ENCODE measurements at regions not wholly inside any gene's neighbourhood (a gene's known extent, or its start where the extent isn't known, plus 50 kb on each side); places are given as distances from the start of the nearest gene placed in this dataset.

DNA sequence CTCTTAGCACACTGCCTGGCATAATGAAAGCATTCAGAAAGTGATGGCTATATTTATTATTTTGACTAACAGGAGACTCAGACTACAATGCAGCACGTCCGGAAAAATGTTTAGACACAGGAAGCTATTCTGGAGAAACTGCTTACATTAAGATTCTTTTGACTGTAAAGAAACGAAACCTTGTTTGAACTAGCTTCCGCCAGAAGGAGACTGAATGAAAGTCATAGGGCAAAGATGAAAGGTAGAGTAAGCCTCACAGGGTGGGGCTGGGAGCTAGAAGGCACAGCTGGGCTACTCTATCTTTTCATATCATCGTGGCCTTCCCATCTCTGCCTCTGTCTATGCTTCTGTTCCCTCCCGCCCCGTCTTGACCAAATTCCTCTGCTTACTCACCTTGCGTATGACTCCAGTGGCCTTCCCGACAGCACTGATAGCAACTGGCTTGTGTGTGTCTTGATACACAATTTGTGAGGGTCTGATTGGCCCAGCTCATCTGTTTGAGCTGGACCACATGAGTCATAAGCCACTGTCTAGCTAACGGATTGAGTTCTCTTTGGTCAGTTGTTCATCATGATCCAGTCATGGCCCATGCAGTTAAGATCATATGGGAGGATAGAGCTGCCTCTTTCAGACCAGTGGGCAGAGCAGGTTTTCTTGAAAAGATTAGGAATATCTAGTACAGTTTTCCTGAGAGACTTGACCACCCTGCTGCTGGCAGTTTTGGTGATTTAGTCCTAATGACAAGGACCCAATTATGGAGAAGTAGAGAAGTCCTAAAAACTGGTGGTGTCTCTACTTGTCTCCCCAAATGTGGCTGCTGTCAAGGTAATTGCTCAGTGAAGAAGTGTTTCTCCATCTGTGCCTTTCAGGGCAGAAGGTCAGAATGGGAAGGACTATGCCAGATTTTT is 151.5 kb upstream of the SLC38A2 start:
- in situ Hi-C loops (cut with MboI; ENCODE audit: low sequenced_read_pairs) (no loop called here), intact Hi-C loops (cut with micrococcal nuclease) (loop anchor here (1.0 to 2.0 kb wide), 6 partner anchors 25 to 151 kb away; partner anchors contain the start of gene SLC38A2), dilution Hi-C loops (cut with HindIII; ENCODE audit: low sequenced_read_pairs, unreplicated experiment) (no loop called here)
- Histone ChIP-seq H4K5ac (ENCODE audit: low read depth, low read length) (peak overlapping the region; percentile 91), H2BK15ac (ENCODE audit: low read depth, low read length) (peak overlapping the region; percentile 92), H2BK20ac (ENCODE audit: low read depth, low read length) (peak overlapping the region; percentile 98), H4K8ac (ENCODE audit: low read depth in 2 of 2, low read length in 2 of 2) (peak overlapping the region; percentile 90 to 96), H4K20me1 (ENCODE audit: insufficient read depth, low read length) (no peaks in the 10 kb centered on the region), H3K9me1 (ENCODE audit: insufficient read depth, low read length) (peaks cover 18% of the 10 kb centered on the region), H3K27me3 (ENCODE audit: control insufficient read depth, insufficient read depth, low read length) (no peaks in the 10 kb centered on the region), H3K14ac (replicated peaks; ENCODE audit: low read depth, low read length) (peak overlapping the region; percentile 93), H2AFZ (replicated peaks; ENCODE audit: low read length, poor library complexity) (peak overlapping the region; percentile 80), H3K27ac (ENCODE audit: insufficient read depth, low read length) (peak overlapping the region; percentile 94), H2AK9ac (replicated peaks; ENCODE audit: low read depth, low read length, poor library complexity) (peak overlapping the region; percentile 63), H3K56ac (ENCODE audit: extremely low read depth, insufficient read depth, low read length) (peak overlapping the region; percentile 97), H3K79me1 (ENCODE audit: low read depth in 1 of 2, low read length in 2 of 2) (peaks cover 22 to 43% of the 10 kb centered on the region in 2 experiments), H2AK5ac (ENCODE audit: low read depth, low read length) (peak overlapping the region; percentile 93), H3K9ac (ENCODE audit: low read depth, low read length) (peak overlapping the region; percentile 74), H3K4me2 (ENCODE audit: low read depth, low read length) (peak overlapping the region; percentile 80), H3K18ac (ENCODE audit: low read depth, low read length) (peak overlapping the region; percentile 96), H3K23ac (ENCODE audit: low read depth, low read length) (peak overlapping the region; percentile 97), H3K4ac (ENCODE audit: low read depth, low read length) (peak overlapping the region; percentile 97), H3K9me3 (ENCODE audit: control insufficient read depth, insufficient read depth, low read length) (no peaks in the 10 kb centered on the region), H4K91ac (ENCODE audit: insufficient read depth, low read depth, low read length) (peak overlapping the region; percentile 98), H3K4me1 (ENCODE audit: control insufficient read depth, insufficient read depth, low read length) (peaks cover 25% of the 10 kb centered on the region), H2BK5ac (ENCODE audit: low read depth, low read length, poor library complexity, severe bottlenecking) (peak overlapping the region; percentile 96), H3K4me3 (ENCODE audit: insufficient read depth, low read depth, low read length) (peak overlapping the region; percentile 47), H3K36me3 (ENCODE audit: control insufficient read depth, insufficient read depth, low read length) (no peaks in the 10 kb centered on the region; the same call in 1 of the 2 replicates), H2BK120ac (ENCODE audit: low read depth, low read length) (peak overlapping the region; percentile 97)
- ChIA-PET POLR2A (ENCODE audit: unreplicated experiment) (interaction anchor here (0.6 to 4.2 kb wide), 12 partner anchors 31 to 874 kb away, joined by 3 to 15 read pairs (median 4); no protein-coding TSS in a partner anchor), CTCF (interaction anchor here (0.9 to 2.0 kb wide), 5 partner anchors 15 to 144 kb away, joined by 3 to 8 read pairs (median 4); no protein-coding TSS in a partner anchor)
- BruUV-seq (replicated peaks) = TSS peak; percentile 89
- 10% methylated on average over 2 of the region's 10 CpGs; no CpG with 5 or more reads in 1 of the 2 experiments for WGBS, 2 experiments (ENCODE audit: extremely low coverage in 2 of 2, insufficient read length in 1 of 2)
- peak; percentile 100 for DNase-seq
- peak; percentile 82 for ATAC-seq (ENCODE audit: low read depth)
- TF ChIP-seq, protein P1, sequence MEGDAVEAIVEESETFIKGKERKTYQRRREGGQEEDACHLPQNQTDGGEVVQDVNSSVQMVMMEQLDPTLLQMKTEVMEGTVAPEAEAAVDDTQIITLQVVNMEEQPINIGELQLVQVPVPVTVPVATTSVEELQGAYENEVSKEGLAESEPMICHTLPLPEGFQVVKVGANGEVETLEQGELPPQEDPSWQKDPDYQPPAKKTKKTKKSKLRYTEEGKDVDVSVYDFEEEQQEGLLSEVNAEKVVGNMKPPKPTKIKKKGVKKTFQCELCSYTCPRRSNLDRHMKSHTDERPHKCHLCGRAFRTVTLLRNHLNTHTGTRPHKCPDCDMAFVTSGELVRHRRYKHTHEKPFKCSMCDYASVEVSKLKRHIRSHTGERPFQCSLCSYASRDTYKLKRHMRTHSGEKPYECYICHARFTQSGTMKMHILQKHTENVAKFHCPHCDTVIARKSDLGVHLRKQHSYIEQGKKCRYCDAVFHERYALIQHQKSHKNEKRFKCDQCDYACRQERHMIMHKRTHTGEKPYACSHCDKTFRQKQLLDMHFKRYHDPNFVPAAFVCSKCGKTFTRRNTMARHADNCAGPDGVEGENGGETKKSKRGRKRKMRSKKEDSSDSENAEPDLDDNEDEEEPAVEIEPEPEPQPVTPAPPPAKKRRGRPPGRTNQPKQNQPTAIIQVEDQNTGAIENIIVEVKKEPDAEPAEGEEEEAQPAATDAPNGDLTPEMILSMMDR (conservative IDR thresholded peaks at IDR 0.05; ENCODE audit: low read depth, low read length) = no peak
- peak; percentile 57; the same call in 1 of the 2 replicates for TF ChIP-seq MAZ (IDR thresholded peaks at IDR 0.05; ENCODE audit: borderline replicate concordance, low read depth, low read length)
- TF ChIP-seq, protein P2, sequence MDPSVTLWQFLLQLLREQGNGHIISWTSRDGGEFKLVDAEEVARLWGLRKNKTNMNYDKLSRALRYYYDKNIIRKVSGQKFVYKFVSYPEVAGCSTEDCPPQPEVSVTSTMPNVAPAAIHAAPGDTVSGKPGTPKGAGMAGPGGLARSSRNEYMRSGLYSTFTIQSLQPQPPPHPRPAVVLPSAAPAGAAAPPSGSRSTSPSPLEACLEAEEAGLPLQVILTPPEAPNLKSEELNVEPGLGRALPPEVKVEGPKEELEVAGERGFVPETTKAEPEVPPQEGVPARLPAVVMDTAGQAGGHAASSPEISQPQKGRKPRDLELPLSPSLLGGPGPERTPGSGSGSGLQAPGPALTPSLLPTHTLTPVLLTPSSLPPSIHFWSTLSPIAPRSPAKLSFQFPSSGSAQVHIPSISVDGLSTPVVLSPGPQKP (IDR thresholded peaks at IDR 0.05; ENCODE audit: borderline replicate concordance, low read depth, low read length) = no peak
- peak; percentile 41 for TF ChIP-seq RCOR1 (IDR thresholded peaks at IDR 0.05; ENCODE audit: insufficient replicate concordance, low read length)
- peak; percentile 83 for TF ChIP-seq POLR2A (IDR thresholded peaks at IDR 0.05; ENCODE audit: low read depth, low read length)
- peak; percentile 96 for TF ChIP-seq FOS (IDR thresholded peaks at IDR 0.05; ENCODE audit: low read depth, low read length)
- TF ChIP-seq MAFK (IDR thresholded peaks at IDR 0.05; ENCODE audit: low read depth, low read length) = no peak
- peak; percentile 22; the same call in 1 of the 2 replicates for TF ChIP-seq CEBPB (IDR thresholded peaks at IDR 0.05; ENCODE audit: low read depth, low read length)
- no peak; the same call in none of the 2 replicates for TF ChIP-seq CHD1 (IDR thresholded peaks at IDR 0.05; ENCODE audit: low read depth, low read length)
- TF ChIP-seq, protein P3, sequence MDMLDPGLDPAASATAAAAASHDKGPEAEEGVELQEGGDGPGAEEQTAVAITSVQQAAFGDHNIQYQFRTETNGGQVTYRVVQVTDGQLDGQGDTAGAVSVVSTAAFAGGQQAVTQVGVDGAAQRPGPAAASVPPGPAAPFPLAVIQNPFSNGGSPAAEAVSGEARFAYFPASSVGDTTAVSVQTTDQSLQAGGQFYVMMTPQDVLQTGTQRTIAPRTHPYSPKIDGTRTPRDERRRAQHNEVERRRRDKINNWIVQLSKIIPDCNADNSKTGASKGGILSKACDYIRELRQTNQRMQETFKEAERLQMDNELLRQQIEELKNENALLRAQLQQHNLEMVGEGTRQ (IDR thresholded peaks at IDR 0.05; ENCODE audit: low read depth, low read length) = 0 out of 2 replicates have a peak, but pooled peaks have one; percentile 33
- TF ChIP-seq BHLHE40 (IDR thresholded peaks at IDR 0.05; ENCODE audit: low read depth, low read length) = peak; percentile 62
- TF ChIP-seq NFE2L2 (IDR thresholded peaks at IDR 0.05; ENCODE audit: low read depth, low read length) = no peak
- TF ChIP-seq RFX5 (IDR thresholded peaks at IDR 0.05; ENCODE audit: low read depth, low read length) = peak; percentile 85

All from IMR-90 (cell line).